ENCODE measurements at regions not wholly inside any gene's neighbourhood (a gene's known extent, or its start where the extent isn't known, plus 50 kb on each side); places are given as distances from the start of the nearest gene placed in this dataset.
A peak's percentile ranks its signal among the peaks of the same experiment; 100 is the strongest.

DNA sequence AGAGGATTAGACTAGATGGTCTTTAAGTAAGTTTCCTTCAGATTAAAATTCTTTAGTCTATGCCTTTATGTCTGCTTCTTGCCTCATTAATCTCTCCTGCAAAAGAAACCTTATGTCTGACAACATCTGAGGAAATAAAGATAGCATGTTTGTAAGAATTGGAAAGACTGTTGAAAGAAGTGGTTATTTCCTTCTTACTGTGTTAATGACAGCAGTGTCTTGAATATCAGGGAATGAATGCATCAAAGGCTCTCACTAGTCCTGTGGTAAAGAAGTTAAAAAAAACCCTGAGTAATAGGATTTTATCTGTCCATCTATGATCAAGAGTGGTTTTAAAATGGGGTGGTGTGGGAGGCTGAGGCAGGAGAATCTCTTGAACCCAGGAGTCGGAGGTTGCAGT lies 302.0 kb downstream of the PRL start:
- TF ChIP-seq, protein P1, sequence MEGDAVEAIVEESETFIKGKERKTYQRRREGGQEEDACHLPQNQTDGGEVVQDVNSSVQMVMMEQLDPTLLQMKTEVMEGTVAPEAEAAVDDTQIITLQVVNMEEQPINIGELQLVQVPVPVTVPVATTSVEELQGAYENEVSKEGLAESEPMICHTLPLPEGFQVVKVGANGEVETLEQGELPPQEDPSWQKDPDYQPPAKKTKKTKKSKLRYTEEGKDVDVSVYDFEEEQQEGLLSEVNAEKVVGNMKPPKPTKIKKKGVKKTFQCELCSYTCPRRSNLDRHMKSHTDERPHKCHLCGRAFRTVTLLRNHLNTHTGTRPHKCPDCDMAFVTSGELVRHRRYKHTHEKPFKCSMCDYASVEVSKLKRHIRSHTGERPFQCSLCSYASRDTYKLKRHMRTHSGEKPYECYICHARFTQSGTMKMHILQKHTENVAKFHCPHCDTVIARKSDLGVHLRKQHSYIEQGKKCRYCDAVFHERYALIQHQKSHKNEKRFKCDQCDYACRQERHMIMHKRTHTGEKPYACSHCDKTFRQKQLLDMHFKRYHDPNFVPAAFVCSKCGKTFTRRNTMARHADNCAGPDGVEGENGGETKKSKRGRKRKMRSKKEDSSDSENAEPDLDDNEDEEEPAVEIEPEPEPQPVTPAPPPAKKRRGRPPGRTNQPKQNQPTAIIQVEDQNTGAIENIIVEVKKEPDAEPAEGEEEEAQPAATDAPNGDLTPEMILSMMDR (IDR thresholded peaks at IDR 0.05; ENCODE audit: low read depth, low read length, missing control alignments), result no peak
- Histone ChIP-seq H3K27me3 (replicated peaks) (no peaks in the 10 kb centered on the region), H3K4me3 (ENCODE audit: low read depth, low read length) (no peak overlapping the region), H3K36me3 (replicated peaks) (no peaks in the 10 kb centered on the region), H3K27ac (no peak overlapping the region)
- DNase-seq, result no peak
- in situ Hi-C loops (cut with HindIII; ENCODE audit: low pct_ligation_motif_present, low sequenced_read_pairs), result no loop called here

DNA sequence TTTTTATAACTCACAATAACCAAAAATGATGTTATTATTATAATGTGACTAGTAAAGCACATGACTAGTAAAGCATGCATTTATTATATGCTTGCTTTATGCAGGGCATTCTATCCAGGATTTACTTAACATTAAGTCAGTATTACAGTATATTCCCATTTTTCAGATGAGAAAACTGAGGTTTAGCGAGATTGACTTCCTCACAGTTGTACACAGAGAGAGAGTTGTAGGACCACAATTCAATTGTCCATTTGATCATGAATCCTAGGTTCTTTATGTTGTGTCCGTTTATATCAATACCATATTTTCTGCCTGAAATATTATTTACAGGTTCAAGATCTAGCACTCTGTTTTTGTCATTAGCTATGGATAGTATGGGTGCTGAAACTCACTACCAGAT lies 301.5 kb downstream of the PRL start:
- in situ Hi-C loops (cut with HindIII; ENCODE audit: low pct_ligation_motif_present, low sequenced_read_pairs), result no loop called here
- H3K36me3 ChIP-seq (replicated peaks), result no peaks in the 10 kb centered on the region
- no peak overlapping the region for H3K4me3 ChIP-seq (ENCODE audit: low read depth, low read length)
- H3K27me3 ChIP-seq (replicated peaks), result no peaks in the 10 kb centered on the region
- no peak overlapping the region for H3K27ac ChIP-seq
- TF ChIP-seq, protein P1 (IDR thresholded peaks at IDR 0.05; ENCODE audit: low read depth, low read length, missing control alignments), result no peak
- no peak for DNase-seq

DNA sequence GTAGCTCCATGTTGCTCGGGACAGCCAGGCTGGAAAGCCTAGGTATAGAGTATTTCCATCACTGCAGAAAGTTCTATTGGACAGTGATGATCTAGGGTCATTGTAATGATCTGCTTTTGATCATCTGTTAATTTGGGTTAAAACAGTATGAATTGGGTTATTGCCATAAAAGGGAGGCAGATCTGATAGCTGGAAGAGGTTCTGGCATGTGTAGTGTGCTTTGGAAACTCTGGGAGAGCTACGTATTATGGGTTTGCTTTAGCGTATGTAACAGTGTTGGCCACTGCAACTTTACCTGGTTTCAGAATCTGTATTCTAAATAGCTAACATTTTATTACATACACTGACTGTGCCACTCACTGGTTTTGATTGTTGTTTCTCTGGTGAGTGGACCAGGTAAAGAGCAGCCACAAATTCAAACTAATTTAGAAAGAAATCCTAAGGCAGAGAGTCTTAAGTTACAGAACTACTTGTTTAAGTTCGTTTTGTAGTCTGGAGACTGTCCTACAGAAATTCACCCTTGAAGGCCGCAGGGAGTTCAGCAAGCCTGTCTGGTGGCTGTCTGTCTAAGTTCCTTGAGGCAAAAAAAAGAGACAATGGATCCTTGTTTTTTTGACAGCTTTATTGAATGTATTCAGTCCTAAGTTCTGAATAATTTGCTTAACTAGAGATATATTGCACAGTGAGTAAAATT lies 300.3 kb downstream of the PRL start:
- in situ Hi-C loops (cut with HindIII; ENCODE audit: low pct_ligation_motif_present, low sequenced_read_pairs), result no loop called here
- Histone ChIP-seq H3K4me3 (ENCODE audit: low read depth, low read length) (no peak overlapping the region), H3K36me3 (replicated peaks) (no peaks in the 10 kb centered on the region), H3K27ac (no peak overlapping the region), H3K27me3 (replicated peaks) (no peaks in the 10 kb centered on the region)
- no peak for DNase-seq
- TF ChIP-seq, protein P1 (IDR thresholded peaks at IDR 0.05; ENCODE audit: low read depth, low read length, missing control alignments), result no peak

DNA sequence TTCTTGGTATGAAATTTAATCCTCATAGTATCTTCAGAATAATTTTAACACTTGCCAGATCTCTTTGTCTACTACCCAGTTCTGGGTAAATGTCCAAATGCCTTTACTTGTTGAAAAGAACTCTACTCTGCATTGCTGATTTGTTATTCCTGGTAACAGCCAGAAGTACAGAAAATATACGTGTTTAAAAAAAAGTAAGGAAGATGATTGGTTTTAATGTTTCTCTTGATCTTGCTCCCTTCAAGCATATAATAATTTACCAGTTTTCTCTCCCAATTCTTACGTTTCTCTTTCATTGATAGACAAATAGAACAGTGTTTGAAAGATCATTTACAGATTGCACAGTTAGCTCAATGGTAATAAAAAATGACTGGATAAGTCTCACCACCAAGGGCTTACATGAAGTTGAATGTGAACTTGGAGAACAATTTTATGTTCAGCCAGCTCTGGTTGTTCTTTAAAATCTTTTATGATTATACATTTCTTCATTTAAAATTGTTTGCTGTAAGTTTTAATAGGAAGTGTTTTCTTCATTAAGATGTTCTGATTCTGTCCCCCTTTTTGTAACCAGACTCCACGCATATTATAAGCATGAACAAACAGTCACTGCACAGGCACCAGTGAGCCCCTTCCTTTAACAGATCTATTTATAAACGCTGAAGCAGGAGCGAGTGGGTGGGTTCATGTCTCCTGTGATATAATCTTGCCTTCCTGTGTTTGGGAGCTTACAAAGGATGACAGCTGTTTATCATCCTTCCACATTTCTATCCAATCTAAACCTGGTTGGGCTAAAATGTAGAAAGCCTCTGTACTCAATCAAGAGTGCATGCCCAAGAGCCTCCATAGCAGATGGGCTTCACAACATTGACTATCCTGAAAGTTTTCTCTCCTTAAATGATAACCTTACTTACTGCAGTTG lies 299.5 kb downstream of the PRL start:
- no peak overlapping the region for H3K27ac ChIP-seq
- no peak for DNase-seq
- no peak overlapping the region for H3K4me3 ChIP-seq (ENCODE audit: low read depth, low read length)
- no peaks in the 10 kb centered on the region for H3K27me3 ChIP-seq (replicated peaks)
- in situ Hi-C loops (cut with HindIII; ENCODE audit: low pct_ligation_motif_present, low sequenced_read_pairs), result no loop called here
- H3K36me3 ChIP-seq (replicated peaks), result no peaks in the 10 kb centered on the region
- TF ChIP-seq, protein P1 (IDR thresholded peaks at IDR 0.05; ENCODE audit: low read depth, low read length, missing control alignments), result no peak

DNA sequence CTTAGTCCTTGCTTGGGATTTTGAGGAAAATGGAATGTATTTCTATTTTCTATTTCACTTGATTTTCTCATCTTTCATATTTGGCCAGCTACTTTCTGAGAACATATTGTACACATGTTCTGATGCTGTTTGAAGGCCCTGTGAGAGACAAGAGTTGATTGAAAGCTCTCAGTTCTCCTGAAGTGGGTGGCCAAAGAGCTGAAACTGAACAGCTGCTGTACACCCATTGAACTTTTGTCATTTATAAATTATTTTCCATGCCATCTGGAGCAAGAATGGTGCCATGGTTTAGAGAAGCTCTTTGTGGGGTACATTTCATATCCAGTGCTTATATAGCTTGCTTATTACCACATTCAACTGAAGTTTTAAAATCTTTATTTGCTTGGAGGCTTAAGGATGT lies 298.3 kb downstream of the PRL start:
- in situ Hi-C loops (cut with HindIII; ENCODE audit: low pct_ligation_motif_present, low sequenced_read_pairs), result no loop called here
- no peak for DNase-seq
- TF ChIP-seq, protein P1 (IDR thresholded peaks at IDR 0.05; ENCODE audit: low read depth, low read length, missing control alignments), result no peak
- Histone ChIP-seq H3K27ac (peak overlapping the region; percentile 18), H3K27me3 (replicated peaks) (no peaks in the 10 kb centered on the region), H3K36me3 (replicated peaks) (no peaks in the 10 kb centered on the region), H3K4me3 (ENCODE audit: low read depth, low read length) (no peak overlapping the region)

Measured in brain microvascular endothelial cell (primary cell).